Endometrium (tissue), 2 donors: ENCODE measurements at regions not wholly inside any gene's neighbourhood (a gene's known extent, or its start where the extent isn't known, plus 50 kb on each side); places are given as distances from the start of the nearest gene placed in this dataset.
A peak's percentile ranks its signal among the peaks of the same experiment; 100 is the strongest.
"Not testable (repeated sequence)": the region's sequence is repeated elsewhere in the genome, so short reads cannot be mapped to it uniquely, and the experiment has no call there.

Experiments used
- FAIRE-seq: peaks from 2 replicates; lab custom pipeline; 2012; peaks lifted over from hg19 to GRCh38; lab: Jason Lieb, UNC
- donor health status: control.
- donor health status: control.

DNA sequence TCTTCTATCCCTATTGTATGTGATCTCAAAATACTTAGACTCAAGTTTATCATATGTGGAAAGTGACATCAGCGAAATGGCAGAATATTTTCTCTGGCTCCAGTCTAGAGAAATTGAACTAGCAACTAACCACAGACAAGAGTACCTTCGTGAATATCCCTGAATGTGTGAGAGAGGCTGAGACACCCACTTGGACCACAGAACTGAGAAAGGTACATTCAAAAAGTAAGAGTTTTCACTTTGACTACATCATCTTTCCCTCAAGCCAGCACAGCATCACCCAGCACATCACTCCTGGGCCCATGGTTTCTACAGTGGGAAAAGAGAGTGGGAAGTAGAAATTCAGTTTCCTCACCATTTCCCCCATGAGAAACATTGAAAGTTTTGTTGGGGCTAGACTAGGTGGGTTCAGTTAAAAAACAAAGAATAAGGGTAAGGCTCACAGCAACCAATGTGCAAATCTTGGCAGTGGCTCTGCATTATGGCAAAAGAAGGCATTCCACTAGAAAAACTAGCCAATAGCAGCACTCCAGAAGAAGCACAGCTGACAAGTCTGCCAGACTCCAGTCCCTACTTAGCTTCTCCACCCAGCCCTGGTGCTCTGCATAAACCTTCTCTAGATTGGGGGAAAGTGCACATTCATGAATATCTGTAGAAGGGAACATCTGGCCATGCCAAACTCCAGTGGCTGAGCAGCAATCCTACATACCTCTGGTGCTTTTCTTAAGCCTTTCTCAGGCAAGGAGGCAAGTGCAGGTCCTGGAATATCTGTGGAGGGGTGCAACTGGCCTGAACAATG, 225.6 kb upstream of the VLDLR start:
- FAIRE-seq, result no peak

DNA sequence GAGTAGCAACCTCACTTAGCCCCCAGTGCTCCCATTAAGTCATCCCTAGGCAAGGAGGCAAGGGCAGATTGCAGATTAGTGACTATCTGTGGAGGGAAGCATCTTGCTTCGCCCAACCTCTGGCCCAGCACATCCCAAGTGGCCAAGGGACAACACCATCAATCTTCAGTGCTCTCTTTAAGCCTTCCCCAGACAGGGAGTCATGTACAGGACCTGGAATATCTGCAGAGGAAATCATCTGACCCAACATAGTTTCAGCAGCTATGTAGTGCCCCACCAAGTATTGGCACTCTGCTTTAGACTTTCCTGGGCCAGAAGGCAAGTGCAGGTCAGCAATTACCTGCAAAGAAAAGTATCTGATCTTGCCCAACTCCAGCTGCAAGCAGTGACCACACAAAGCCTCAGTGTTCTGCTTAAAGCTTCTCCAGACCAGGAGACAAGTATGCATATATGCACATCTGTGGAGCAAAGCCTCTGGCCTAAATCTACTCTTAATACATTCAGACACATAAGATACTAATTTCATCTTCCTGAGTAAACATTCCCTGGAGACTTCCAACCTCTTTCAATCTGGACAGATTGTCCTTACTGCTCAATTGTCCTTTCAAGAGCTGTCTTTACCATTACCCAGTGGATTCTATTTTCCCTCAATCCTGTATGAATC, 224.8 kb upstream of the VLDLR start:
- no peak for FAIRE-seq

DNA sequence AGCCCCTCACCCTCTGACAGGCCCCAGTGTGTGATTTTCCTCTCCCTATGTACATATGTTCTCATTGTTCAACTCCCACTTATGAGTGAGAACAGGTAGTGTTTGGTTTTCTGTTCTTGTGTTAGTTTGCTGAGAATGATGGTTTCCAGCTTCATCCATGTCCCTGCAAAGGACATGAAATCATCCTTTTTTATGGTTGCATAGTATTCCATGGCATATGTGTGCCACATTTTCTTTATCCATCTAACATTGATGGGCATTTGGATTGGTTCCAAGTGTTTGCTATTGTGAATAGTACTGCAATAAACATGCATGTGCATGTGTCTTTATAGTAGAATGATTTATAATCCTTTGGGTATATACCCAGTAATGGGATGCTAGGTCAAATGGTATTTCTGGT, 223.7 kb upstream of the VLDLR start:
- FAIRE-seq, result not testable (repeated sequence)

DNA sequence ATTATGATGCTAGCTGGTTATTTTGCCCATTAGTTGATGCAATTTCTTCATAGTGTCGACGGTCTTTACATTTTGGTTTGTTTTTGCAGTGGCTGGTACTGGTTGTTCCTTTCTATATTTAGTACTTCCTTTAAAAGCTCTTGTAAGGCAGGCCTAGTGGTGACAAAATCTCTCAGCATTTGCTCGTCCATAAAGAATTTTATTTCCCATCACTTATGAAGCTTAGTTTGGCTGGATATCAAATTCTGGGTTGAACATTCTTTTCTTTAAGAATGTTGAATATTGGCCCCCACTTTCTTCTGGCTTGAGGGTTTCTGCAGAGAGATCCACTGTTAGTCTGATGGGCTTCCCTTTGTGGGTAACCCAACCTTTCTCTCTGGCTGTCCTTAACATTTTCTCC, 219.8 kb upstream of the VLDLR start:
- FAIRE-seq, result not testable (repeated sequence)

DNA sequence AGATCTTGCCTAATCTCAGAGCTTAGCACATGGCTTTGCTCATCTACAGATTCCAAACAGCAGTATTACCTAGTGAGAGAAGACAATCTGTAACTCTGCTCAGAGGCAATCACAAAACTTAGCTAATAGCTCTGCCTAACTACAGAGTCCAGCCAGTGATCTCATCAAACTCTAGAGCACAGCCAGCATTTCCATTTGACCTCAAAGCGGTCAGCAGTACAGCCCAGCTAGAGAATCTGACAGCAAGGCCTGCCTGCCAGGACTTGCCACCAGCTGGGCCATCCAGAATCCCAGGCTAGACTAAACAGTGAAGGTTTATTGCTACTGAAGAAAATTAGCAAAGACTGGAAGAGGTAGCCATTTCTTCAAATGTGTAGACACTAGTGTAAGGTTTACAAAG, 217.9 kb upstream of the VLDLR start:
- FAIRE-seq, result no peak

DNA sequence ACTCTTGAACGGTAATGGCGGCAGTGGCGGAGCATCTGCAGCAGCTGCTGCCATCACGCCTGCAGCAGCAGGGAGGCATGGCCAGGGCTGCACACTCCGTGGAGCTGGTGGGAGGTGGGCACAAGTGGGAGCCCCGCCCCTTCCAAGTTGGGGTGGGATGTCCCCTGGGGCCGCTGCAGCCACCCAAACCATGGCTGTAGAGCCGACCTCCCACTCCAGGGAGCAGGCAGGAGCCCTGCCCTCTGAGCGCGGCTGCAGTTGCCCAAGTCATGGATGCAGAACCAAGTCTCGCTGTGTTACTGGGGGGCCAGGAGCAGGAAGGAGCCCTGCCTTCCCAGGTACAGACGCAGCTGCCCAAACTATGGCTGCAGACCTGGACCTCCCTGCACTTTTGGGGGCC, 215.3 kb upstream of the VLDLR start:
- no peak for FAIRE-seq

DNA sequence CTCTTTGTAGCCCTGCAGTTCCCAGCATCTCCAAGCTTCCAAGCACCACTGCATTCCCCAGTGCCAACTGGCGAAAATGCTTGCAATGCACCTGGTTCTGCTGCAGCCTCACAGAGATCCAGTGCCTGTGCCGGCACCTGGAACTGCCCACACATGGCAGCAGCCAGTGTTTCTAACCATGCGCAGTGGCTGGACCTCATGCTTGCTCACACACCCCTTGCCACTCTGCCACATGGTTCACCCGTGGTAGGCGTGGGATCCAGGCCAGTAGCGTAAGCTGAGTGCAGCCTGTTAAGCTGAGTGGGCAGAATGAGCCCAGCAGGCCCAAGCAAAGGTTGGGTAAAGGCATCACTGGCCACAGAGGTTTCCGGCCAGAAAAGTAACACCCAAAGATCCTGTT, 214.1 kb upstream of the VLDLR start:
- FAIRE-seq, result no peak

DNA sequence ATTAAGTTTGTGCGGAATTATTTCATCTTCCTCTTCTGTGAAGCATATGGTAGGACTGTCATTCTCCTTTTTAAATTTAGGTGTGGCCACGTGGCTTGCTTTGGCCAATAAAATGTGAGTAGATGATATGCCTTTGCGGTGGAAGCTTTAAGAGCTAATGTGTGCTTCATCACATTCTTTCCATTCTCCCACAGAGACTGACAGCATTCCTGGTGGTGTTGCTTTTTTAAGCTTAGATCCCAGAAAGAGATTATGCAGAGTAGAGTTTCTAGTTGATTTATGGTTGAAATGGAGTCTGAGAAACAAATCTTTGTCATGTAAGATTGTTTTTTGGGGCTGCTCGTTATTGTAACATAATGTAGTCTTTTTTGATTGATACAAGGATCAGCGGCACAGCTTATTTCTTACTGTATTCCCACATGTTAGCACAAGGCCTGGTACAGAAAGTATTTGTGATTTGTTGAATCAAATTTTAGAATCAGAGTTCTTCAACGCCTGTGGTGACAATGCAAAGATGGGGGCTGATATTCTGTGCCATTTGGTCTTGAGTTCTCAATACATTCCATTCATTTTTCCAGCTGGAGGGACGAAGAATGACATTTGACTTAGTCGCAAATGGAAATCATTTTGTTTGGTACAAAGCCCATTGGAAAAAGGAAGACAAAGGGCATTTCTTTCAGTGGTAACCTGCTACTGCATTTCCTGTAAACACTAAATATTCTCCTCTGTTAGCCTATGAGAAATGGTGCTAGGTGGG, 209.9 kb upstream of the VLDLR start:
- FAIRE-seq, result no peak

DNA sequence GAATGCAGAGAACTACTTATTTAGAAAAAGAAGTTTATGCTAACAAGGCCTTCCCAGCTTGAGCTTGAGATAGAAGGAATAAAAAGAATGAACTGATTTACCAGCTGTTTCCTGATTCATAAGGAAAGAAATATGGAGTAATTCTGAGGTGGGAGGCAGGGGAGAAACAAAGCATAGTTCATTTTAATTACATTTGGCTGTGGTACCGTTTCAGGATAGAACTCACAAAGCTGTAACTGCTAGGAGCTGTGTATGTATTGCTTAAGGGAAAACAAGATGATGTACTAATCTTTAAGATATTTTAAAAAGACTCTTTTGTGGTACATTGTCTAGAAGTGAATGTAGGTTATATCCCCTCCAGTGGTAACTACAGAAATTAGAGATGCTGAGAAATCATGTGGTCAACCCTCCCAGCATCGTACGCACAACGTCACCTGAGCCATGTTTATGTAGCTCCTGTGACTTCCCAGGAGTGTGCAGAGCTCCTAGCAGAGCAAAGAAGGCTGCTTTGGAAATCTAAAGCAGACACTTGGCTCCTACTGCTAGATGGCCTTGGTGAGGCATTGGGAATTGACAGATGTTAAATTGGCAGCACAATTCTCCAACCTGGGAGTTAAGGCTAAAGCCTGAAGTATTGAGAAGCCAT, 208.3 kb upstream of the VLDLR start:
- no peak for FAIRE-seq

DNA sequence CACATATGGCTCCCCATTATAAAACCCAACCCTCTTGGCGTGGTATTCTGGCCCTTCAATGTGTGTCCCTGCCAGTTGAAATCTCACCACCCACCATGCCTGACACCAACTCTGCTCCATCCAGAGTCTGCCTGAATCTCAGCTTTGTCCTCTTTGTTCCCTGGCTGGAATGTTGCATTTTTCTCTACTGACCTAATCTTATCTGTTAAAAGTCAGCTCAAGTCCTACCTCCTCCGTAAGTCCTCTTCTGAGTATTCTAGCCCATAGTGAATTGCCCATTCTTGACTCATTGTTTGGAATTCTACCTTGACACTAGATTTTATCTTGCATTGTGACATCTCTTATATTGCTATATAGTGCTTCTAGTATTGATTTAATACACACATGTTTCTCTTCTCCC, 207.1 kb upstream of the VLDLR start:
- no peak for FAIRE-seq

DNA sequence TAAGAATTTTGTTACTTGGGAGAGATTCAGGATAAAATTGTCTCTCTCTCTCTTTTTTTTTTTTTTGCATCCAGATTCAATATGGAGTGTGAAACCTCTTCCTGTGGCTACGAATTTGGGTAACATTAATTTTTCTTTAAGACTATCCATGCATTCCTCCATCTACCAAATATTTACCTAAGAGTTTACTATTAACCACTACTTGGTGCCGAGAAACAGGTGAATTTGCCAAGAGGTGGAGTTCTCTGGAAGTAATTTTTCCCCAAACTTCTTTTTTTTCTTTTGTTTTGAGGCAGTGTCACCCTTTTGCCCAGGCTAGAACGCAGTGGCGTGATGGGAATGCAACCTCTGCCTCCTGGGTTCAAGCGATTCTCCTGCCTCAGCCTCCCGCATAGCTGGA, 206.3 kb upstream of the VLDLR start:
- FAIRE-seq, result no peak

DNA sequence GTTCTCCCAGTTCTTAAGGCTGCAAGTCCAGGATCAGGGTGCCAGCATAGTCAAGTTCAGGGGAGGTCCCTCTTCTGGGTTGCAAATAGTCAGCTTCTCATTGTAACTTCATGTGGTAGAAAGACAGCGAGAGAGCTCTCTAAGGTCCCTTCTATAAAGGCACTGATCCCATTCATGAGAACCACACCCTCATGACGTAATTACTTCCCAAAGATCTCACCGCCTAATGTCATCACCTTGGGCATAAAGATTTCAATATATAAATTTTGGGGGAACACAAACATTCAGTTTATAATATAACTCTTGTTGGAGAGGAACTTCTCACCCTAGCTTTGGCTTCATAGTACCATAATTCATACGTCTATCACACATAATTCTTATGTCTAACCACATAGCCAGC, 203.9 kb upstream of the VLDLR start:
- FAIRE-seq, result no peak

DNA sequence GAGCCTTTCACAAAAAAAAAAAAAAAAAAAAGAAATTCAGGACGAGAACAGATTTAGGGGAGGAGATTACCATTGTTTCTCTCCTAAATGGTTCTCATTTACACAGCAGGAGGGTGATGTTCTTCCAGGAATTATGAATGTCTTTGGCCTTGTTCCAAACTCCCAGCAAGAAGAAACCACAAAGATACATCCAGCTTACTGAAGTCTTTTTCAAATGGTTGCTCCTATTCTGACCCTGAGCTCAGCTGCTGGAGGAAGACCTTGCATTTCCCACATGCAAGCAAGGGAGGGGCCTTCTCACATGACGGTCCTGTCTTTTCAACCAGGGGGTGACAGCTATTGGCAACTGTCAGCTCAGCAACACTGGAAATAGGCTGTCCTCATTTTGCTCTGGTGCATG, 203.0 kb upstream of the VLDLR start:
- FAIRE-seq, result no peak

DNA sequence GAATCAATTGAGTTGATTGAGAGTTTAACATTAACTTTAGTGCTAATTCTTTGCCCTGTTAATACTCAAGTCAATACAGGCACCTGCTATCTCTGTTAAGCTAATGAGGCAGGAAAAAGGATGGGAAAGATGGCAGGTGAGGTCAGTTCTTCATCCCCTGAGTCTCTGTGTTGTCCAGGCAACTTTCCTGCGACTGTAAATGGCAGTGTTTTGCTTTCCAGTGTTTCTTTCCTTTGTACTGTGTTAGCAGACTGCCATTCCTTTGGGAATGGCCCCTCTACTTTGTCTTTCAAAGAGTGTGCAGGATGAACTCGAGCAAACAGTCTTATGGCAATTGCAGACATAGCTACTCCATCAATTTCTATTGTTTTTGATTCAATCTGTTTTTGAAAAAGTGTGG, 202.2 kb upstream of the VLDLR start:
- no peak for FAIRE-seq

DNA sequence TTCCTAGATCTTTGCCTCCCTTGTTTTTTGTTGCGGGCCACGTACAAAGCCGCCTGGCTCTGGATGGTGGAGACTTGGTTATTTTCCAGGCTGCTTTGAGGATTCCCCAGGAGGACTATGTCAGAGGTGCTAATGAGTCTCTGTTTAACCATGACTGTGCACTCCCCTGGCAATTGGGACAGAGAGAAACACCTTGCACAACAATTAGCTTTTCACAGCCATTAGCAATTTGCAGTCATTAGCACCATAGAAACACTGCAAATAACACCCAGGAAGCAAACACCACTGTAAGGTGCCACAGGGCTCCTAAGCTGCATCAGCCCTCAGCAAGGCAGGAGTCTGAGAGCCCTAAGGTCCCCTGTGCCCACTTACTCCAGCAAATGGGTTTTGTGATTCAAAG, 201.0 kb upstream of the VLDLR start:
- no peak for FAIRE-seq

DNA sequence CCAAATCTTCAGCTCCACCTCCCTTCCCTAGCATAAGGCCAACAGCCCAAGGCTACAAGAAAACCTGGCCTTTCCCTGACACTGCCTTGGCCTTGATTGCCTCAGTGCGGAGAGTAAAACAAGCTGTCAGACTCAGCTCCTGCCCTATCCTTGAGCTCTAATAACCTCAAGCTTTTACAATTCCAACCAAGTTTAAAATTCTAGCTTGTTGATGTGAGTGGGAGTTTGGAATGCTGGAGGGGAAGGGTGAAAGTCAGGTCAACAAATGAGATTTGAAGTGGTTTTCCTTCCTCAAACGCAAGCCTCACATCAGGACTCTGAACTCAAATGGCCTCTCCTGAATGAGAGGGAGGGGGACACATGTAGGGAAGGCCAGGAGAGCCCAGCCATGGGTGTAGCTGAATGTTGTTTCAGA, 197.0 kb upstream of the VLDLR start:
- peak; percentile 21 for FAIRE-seq

DNA sequence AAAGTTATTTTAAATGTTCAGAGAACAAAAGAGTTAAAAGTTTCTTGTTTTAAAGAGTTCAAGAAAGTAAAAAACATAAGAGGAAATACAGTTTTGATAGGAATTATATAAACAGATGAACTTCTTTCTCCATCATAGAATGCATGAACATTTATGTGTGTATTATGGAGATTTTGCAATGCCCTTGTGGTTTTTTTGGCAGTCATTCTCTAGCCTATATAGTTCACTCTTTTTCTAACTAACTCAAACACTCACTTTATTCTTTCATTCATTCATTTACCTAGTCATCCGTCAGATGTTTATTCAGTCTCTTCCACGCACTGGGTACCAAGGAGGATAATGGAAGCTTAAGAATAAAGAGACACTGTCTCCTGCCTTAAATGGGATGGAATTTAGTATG, 195.9 kb upstream of the VLDLR start:
- FAIRE-seq, result no peak

DNA sequence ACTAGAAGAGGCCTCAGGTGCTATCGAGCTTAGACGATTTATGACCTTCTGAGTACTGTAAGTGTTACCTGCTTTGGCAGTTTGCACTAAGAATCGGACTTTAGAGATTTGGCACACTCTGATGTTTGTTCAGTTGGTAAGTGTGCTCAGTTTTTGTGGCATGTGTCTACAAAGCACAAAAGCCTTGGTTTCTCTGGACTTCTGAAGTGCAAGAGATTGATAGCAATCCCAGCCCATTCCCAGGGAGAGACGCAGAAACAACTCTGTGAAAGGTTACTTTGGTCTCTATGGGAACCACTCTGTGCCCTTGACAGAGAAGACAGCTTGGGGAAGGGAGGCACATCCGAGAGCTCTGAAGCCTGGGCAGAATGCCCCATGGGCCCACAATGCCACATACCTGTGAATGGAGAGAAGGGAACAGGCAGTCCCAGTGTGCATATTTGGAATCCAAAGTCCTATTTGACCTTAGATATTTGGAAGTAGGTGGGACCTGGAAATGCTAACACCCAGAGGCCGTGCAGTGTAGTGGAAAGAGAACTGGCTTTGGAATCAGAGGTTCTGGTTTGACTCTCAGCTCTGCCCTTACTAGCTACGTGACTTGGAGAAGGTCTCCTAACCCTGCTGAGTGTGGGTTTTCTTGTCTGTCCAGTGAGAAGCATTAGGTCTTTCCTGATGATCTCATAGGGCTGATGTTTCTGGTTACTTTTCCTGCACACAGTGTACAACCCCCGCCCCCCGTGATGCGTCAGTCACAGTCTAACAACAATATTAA, 194.3 kb upstream of the VLDLR start:
- FAIRE-seq, result no peak

DNA sequence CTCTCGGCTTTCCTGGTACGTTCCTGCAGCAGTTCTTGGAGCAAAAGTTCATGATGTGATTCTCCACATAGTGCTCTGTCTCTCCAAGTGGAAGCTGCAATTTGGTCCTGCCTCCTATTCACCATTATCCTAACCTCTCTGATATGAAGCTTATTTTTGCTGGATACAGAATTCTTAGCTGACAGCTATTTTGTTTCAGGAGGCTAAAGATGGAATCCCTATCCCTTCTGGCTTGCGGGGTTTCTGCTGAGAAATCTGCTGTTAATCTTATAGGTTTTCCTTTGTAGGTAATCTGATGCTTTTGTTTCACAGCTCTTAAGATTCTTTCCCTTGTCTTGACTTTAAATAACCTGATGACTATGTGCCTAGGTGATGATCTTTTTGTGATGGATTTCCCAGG, 181.6 kb upstream of the VLDLR start:
- FAIRE-seq, result no peak

DNA sequence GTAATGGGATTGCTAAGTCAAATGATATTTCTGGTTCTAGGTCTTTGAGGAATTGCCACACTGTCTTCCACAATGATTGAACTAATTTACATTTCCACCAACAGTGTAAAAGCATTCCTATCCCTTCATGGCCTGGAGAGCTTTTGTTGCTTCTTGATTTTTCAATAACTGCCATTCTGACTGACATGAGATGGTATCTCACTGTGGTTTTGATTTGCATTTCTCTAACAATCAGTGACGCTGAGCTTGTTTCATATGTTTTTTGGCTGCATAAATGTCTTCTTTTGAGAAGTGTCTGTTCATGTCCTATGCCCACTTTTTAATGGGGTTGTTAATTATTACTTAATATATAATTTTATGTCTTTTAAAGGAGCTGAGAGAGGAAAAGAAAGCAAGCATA, 177.7 kb upstream of the VLDLR start:
- FAIRE-seq, result not testable (repeated sequence)

DNA sequence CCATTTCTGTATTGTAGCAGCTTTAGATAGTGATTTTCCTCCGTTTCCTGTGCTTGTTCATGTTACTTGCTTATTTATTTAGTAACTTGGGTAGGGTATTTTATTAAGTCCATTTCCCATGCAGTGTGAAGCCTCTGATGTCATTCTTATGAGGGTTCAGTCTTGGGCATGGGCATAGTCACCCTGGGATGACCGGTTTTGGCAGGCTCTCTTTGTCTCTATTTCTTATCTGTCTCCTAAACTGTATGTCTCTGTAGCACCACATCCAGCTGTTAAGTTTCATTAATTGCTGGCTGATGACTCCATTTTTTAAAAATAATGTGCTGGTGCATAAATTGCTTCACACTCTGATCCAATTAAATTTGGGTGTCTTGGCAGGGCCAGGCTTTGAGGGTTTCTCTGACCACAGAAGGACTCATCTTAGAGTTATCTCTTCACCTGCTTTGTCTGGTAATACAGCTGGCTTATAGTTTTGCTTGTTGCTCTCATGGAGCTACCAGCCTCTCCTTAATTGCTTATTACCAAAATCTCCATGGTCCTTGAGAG, 173.3 kb upstream of the VLDLR start:
- no peak for FAIRE-seq

DNA sequence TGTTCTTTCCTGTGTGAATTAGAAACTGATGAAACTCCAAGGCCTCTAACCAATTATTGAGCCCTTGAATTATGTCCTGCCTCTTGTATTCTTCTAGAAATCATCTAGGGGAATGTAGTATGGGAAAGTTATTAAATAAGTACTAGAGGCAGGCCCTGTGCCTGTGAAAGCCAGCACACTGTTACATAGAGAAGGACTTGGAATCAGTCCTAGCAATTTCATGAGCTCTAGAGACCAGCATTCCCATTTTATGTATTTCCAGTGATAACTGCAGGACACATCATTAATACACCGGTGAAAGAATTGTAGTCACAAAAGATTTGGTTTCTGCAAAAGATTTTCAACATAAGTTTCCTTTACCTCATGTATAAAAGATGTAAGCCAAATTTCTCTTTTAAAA, 168.5 kb upstream of the VLDLR start:
- FAIRE-seq, result no peak
